ENCODE measurements at regions not wholly inside any gene's neighbourhood (a gene's known extent, or its start where the extent isn't known, plus 50 kb on each side); places are given as distances from the start of the nearest gene placed in this dataset.

GRCh38 chr1:36573445-36573844 is 90.7 kb upstream of the CSF3R start:
- no peak for TF ChIP-seq POLR2A (IDR thresholded peaks at IDR 0.05)
- TF ChIP-seq CTCF (IDR thresholded peaks at IDR 0.05): no peak

All from esophagus squamous epithelium (tissue), 4 donors.